Keratinocyte (primary cell): ENCODE measurements at regions not wholly inside any gene's neighbourhood (a gene's known extent, or its start where the extent isn't known, plus 50 kb on each side); places are given as distances from the start of the nearest gene placed in this dataset.
"Not testable (repeated sequence)": the region's sequence is repeated elsewhere in the genome, so short reads cannot be mapped to it uniquely, and the experiment has no call there.

ENCODE experiments used
- DNase-seq: peaks from one replicate; pipeline ENCODE4 v3.0.0-alpha.2; 2011; ENCODE audit warnings: low read depth, missing footprints, low spot score
- FAIRE-seq: peaks from 2 replicates; lab custom pipeline; 2011; peaks lifted over from hg19 to GRCh38; lab: Jason Lieb, UNC
- H2AFZ ChIP-seq: 2 replicates; pipeline ENCODE4 v1.6.0; 2012; ENCODE audit warnings: low read length, control low read depth, inconsistent platforms; ENCODE audit not compliant: control insufficient read depth
- H3K27ac ChIP-seq: 2 replicates; pipeline ENCODE4 v1.5.1; 2011; ENCODE audit warnings: low read length; ENCODE audit not compliant: control insufficient read depth, insufficient read depth
- H3K27me3 ChIP-seq: 3 replicates; pipeline ENCODE4 v1.6.0; 2011; ENCODE audit warnings: low read length; ENCODE audit not compliant: control insufficient read depth, insufficient read depth; ENCODE audit errors: extremely low read depth
- H3K36me3 ChIP-seq, 2 experiments: 2 replicates in 1 of 2; 3 replicates in 1 of 2; pipeline ENCODE4 v1.5.1; 2011; ENCODE audit warnings: low read length in 2 of 2, mild to moderate bottlenecking in 1 of 2; ENCODE audit not compliant: control insufficient read depth in 2 of 2, insufficient read depth in 2 of 2; ENCODE audit errors: extremely low read depth in 1 of 2
- H3K4me1 ChIP-seq: 3 replicates; pipeline ENCODE4 v1.5.1; 2011; ENCODE audit warnings: low read length; ENCODE audit not compliant: control insufficient read depth, insufficient read depth; ENCODE audit errors: extremely low read depth
- H3K4me2 ChIP-seq: 3 replicates; pipeline ENCODE4 v1.6.0; 2011; ENCODE audit warnings: low read depth, low read length; ENCODE audit not compliant: control insufficient read depth, insufficient read depth; ENCODE audit errors: extremely low read depth
- H3K4me3 ChIP-seq, 3 experiments: fragments of 200-600 bp in 1 of 3; sonication (generic) in 1 of 3; 2 replicates in 2 of 3; 3 replicates in 1 of 3; pipeline ENCODE4 v1.5.1; 2011 to 2016; ENCODE audit warnings: low read length in 3 of 3, mild to moderate bottlenecking in 3 of 3, control low read depth in 2 of 3, inconsistent platforms in 1 of 3, low read depth in 1 of 3, mixed read lengths in 1 of 3, mixed run types in 1 of 3, moderate library complexity in 1 of 3; ENCODE audit not compliant: control insufficient read depth in 2 of 3, insufficient read depth in 2 of 3; ENCODE audit errors: extremely low read depth in 1 of 3
- H3K79me2 ChIP-seq: 2 replicates; pipeline ENCODE4 v1.6.0; 2012; ENCODE audit warnings: low read length; ENCODE audit not compliant: control insufficient read depth, insufficient read depth
- H3K9ac ChIP-seq: 3 replicates; pipeline ENCODE4 v1.6.0; 2011; ENCODE audit warnings: low read length; ENCODE audit not compliant: control insufficient read depth, insufficient read depth; ENCODE audit errors: extremely low read depth
- H3K9me1 ChIP-seq: 3 replicates; pipeline ENCODE4 v1.6.0; 2011; ENCODE audit warnings: low read length; ENCODE audit not compliant: control insufficient read depth, insufficient read depth; ENCODE audit errors: extremely low read depth
- H3K9me3 ChIP-seq: 2 replicates; pipeline ENCODE4 v1.5.1; 2012; ENCODE audit warnings: low read depth, low read length; ENCODE audit not compliant: control insufficient read depth
- H4K20me1 ChIP-seq: 3 replicates; pipeline ENCODE4 v1.6.0; 2011; ENCODE audit warnings: low read length; ENCODE audit not compliant: control insufficient read depth, insufficient read depth; ENCODE audit errors: extremely low read depth
- CTCF ChIP-seq, 3 experiments: IDR thresholded peaks in 1 of 3; conservative IDR thresholded peaks in 1 of 3; optimal IDR thresholded peaks in 1 of 3; 2 replicates in 2 of 3; 3 replicates in 1 of 3; pipeline versions ENCODE3 to v1.5.1; 2011; ENCODE audit warnings: low read length in 3 of 3, mild to moderate bottlenecking in 3 of 3, moderate library complexity in 2 of 3, control low read depth in 1 of 3, inconsistent platforms in 1 of 3; ENCODE audit not compliant: insufficient read depth in 2 of 3; ENCODE audit errors: extremely low read depth in 1 of 3
- EZH2 ChIP-seq: IDR thresholded peaks from one replicate; pipeline ENCODE4 v1.6.1; 2012; ENCODE audit warnings: inconsistent platforms, mild to moderate bottlenecking, low read length, moderate library complexity
- dilution Hi-C: fragments of 300-500 bp; cut with MboI; formaldehyde crosslinking; loops from one replicate; pipeline ENCODE4 v1.7.0; 2020; ENCODE audit warnings: low sequenced_read_pairs; ENCODE audit not compliant: extremely low pct_ligation_motif_present

GRCh38 chr3:63132461-63133250 lies 145.5 kb upstream of the SYNPR start:
- Histone ChIP-seq H2AFZ (no peak overlapping the region), H4K20me1 (no peaks in the 10 kb centered on the region), H3K36me3 (no peaks in the 10 kb centered on the region), H3K4me1 (no peaks in the 10 kb centered on the region), H3K4me3 (no peak overlapping the region), H3K9ac (no peak overlapping the region), H3K79me2 (no peaks in the 10 kb centered on the region), H3K27ac (no peak overlapping the region), H3K4me2 (no peak overlapping the region), H3K27me3 (no peaks in the 10 kb centered on the region), H3K9me3 (no peaks in the 10 kb centered on the region), H3K9me1 (no peaks in the 10 kb centered on the region)
- FAIRE-seq: no peak
- dilution Hi-C loops: no loop called here
- TF ChIP-seq EZH2: no peak
- no peak for TF ChIP-seq CTCF (optimal IDR thresholded peaks at IDR 0.05 in 1 of 3, IDR thresholded peaks at IDR 0.05 in 1 of 3, conservative IDR thresholded peaks at IDR 0.05 in 1 of 3; ENCODE audit: extremely low read depth in 1 of 3, insufficient read depth in 2 of 3, low read length in 3 of 3)
- DNase-seq: no peak

GRCh38 chr3:63135367-63135766 lies 142.7 kb upstream of the SYNPR start:
- Histone ChIP-seq H3K79me2 (no peaks in the 10 kb centered on the region), H2AFZ (no peak overlapping the region), H3K4me3 (no peak overlapping the region), H3K27ac (no peak overlapping the region), H3K4me1 (no peaks in the 10 kb centered on the region), H4K20me1 (no peaks in the 10 kb centered on the region), H3K9me3 (no peaks in the 10 kb centered on the region), H3K9me1 (no peaks in the 10 kb centered on the region), H3K9ac (no peak overlapping the region), H3K36me3 (no peaks in the 10 kb centered on the region), H3K4me2 (no peak overlapping the region), H3K27me3 (no peaks in the 10 kb centered on the region)
- dilution Hi-C loops: no loop called here
- DNase-seq: no peak
- FAIRE-seq: no peak
- TF ChIP-seq CTCF (optimal IDR thresholded peaks at IDR 0.05 in 1 of 3, IDR thresholded peaks at IDR 0.05 in 1 of 3, conservative IDR thresholded peaks at IDR 0.05 in 1 of 3; ENCODE audit: extremely low read depth in 1 of 3, insufficient read depth in 2 of 3, low read length in 3 of 3) (no peak), EZH2 (no peak)

GRCh38 chr3:63136249-63136648 lies 141.9 kb upstream of the SYNPR start:
- H3K36me3 ChIP-seq, H3K27me3 ChIP-seq, H3K9me1 ChIP-seq, H3K27ac ChIP-seq, dilution Hi-C loops, H3K9ac ChIP-seq, H4K20me1 ChIP-seq, H3K79me2 ChIP-seq, H3K9me3 ChIP-seq, FAIRE-seq, H2AFZ ChIP-seq, DNase-seq, H3K4me2 ChIP-seq, H3K4me3 ChIP-seq, H3K4me1 ChIP-seq: not testable (repeated sequence)
